HG02610 (cell line): ENCODE measurements at regions not wholly inside any gene's neighbourhood (a gene's known extent, or its start where the extent isn't known, plus 50 kb on each side); places are given as distances from the start of the nearest gene placed in this dataset.

Experiments used
- ATAC-seq: cut with Tn5 transposase; IDR thresholded peaks from one replicate; pipeline ENCODE4 v1.9.1; 2021; ENCODE audit warnings: mild to moderate bottlenecking, moderate library complexity; ENCODE audit not compliant: unreplicated experiment

GRCh38 chr7:97466071-97466470 is 265.8 kb upstream of the TAC1 start:
- no peak for ATAC-seq

- ATAC-seq: no peak
Measured at GRCh38 chr7:97466999-97467740, 264.7 kb upstream of the TAC1 start.

GRCh38 chr7:97468493-97468892 is 263.4 kb upstream of the TAC1 start:
- no peak for ATAC-seq

GRCh38 chr7:97470726-97471125 is 261.2 kb upstream of the TAC1 start:
- ATAC-seq: no peak

GRCh38 chr7:97471491-97471890 is 260.4 kb upstream of the TAC1 start:
- ATAC-seq: no peak

- no peak for ATAC-seq
Measured at GRCh38 chr7:97479740-97480290, 252.1 kb upstream of the TAC1 start.

- ATAC-seq: no peak
Measured at GRCh38 chr7:97480772-97481390, 251.0 kb upstream of the TAC1 start.

- ATAC-seq: no peak
Measured at GRCh38 chr7:97495487-97495886, 236.4 kb upstream of the TAC1 start.

- no peak for ATAC-seq
Measured at GRCh38 chr7:97499204-97499603, 232.7 kb upstream of the TAC1 start.

- ATAC-seq: no peak
Measured at GRCh38 chr7:97503367-97504094, 228.4 kb upstream of the TAC1 start.

- no peak for ATAC-seq
Measured at GRCh38 chr7:97506728-97507127, 225.2 kb upstream of the TAC1 start.

GRCh38 chr7:97512441-97513207 is 219.3 kb upstream of the TAC1 start:
- no peak for ATAC-seq

GRCh38 chr7:97513326-97513725 is 218.6 kb upstream of the TAC1 start:
- ATAC-seq: no peak

GRCh38 chr7:97541188-97541587 is 190.7 kb upstream of the TAC1 start:
- ATAC-seq: no peak

GRCh38 chr7:97555857-97556421 is 175.9 kb upstream of the TAC1 start:
- no peak for ATAC-seq

- no peak for ATAC-seq
Measured at GRCh38 chr7:97565665-97566064, 166.2 kb upstream of the TAC1 start.

- no peak for ATAC-seq
Measured at GRCh38 chr7:97573065-97573464, 158.8 kb upstream of the TAC1 start.

- no peak for ATAC-seq
Measured at GRCh38 chr7:97576043-97576442, 155.8 kb upstream of the TAC1 start.

GRCh38 chr7:97578225-97578624 is 153.7 kb upstream of the TAC1 start:
- no peak for ATAC-seq

GRCh38 chr7:97580205-97580604 is 151.7 kb upstream of the TAC1 start:
- ATAC-seq: no peak

GRCh38 chr7:97595439-97595838 is 136.4 kb upstream of the TAC1 start:
- no peak for ATAC-seq
